ENCODE measurements at regions not wholly inside any gene's neighbourhood (a gene's known extent, or its start where the extent isn't known, plus 50 kb on each side); places are given as distances from the start of the nearest gene placed in this dataset.
A peak's percentile ranks its signal among the peaks of the same experiment; 100 is the strongest.

DNA sequence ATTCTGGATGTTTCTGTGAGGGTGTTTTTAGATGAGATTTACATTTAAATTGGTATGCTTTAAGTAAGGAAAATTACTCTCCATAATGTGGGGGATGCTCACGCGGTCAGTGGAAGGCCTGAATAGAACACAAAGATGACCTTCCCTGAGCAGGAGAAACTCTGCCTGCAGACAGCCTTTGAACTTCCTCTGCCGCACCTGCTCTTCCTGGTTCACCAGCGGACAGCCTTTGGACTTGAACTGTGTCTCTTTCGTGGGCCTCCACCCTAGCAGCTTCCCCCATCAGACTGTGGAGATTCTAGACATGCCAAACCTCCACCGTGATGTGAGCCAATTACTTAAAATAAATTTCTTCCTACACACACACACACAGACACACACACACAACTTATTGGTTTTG, 210.7 kb downstream of the EFCAB11 start:
- DNase-seq: no peak

- DNase-seq: no peak
These were observed 214.3 kb downstream of the EFCAB11 start for GRCh38 chr14:89740241-89740640.

DNA sequence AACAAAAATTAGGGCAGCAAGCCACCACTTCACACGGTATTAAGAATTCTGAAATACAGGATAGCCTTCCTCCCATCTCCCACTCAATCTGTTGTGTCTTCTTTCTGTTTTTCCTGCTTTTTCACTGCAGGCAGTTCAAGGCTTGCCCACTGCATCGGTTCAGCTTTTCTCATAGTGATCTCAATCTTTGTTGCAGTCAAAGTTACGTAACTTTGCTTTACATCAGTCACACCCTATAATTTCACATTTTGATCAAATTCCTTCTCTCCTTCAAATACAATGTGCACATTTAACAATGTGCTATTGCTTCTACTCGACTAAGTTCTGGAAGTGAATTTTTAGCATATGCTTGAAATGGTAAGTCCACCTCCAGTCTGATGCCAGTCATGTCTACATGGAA, 217.6 kb downstream of the EFCAB11 start:
- no peak for DNase-seq

DNA sequence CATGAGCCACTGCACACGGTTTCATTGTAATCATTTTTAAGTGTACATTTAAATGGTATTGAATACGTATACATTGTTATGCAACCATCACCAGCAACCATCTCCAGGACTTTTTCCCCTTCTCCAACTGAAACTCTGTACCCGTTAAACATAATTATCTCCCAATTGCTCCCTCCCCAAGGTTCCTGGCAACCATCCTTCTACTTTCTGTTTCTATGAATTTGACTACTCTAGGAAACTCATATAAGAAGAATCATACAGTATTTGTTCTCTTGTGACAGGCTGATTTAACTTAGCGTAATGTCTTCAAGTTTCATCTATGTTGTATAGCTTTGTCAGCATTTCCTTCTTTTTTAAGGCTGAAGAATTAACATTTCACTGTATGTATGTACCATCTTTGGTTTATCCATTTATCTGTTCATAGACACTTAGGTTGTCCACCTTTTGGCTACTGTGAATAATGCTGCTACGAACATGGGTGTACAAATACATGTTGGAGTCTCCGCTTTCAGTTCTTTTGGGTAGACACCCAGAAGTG, 223.1 kb downstream of the EFCAB11 start:
- DNase-seq: no peak

DNA sequence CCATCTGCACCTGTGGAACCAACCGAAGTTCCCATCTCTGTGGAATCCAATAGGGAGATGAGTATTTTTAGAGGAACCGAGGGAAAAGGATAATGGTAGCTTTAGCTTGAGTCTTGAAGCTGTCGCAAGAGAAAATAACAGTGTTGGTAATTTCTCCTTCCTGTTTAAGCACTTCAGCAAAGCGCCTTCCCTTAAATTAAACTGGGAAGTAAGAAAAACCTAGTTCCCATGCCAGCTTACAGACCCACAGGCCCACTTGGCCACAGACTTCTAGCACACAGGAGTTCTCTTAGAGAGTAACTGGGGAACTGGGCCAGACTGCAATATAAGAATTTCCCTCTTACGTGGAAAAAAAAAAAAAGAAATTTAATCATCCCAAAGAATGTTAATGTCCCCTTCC, 223.8 kb downstream of the EFCAB11 start:
- no peak for DNase-seq

DNA sequence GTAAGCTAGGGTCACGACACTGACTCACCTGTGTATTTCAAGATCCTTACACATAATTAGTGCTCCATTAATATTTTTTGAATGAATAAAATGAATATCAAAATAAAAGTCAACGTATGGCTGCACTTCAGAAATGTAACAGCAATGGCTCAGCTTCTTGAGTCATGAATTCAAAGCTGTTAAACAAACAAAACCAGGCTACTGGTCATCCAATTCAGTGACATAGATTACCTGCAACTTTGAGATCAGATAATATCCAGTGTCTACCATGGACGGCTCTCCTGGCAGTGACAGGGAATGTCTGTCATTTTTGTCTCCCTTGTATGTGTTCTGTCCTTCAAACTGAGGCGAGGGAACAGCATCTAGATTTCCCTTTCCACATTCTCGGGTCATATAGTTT, 225.6 kb downstream of the EFCAB11 start:
- DNase-seq: no peak

- DNase-seq: peak; percentile 55
These were observed 228.3 kb downstream of the EFCAB11 start for GRCh38 chr14:89726226-89726625.

DNA sequence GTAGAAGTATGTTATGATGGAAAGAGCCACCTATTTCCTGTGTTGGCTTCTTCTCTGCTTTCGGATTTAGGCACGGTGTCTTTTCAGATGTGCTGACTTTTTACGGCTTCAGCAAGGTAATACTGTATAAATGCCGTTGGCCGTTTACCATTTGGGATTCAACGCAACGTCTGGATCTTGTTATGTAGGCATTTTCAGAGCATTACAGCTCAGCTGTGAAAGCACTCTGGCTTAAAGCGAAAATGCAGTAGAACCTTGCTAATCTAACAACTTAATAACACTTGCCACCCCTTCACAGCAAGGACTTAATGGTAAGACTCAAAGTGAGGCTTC, 229.9 kb downstream of the EFCAB11 start:
- DNase-seq: no peak

DNA sequence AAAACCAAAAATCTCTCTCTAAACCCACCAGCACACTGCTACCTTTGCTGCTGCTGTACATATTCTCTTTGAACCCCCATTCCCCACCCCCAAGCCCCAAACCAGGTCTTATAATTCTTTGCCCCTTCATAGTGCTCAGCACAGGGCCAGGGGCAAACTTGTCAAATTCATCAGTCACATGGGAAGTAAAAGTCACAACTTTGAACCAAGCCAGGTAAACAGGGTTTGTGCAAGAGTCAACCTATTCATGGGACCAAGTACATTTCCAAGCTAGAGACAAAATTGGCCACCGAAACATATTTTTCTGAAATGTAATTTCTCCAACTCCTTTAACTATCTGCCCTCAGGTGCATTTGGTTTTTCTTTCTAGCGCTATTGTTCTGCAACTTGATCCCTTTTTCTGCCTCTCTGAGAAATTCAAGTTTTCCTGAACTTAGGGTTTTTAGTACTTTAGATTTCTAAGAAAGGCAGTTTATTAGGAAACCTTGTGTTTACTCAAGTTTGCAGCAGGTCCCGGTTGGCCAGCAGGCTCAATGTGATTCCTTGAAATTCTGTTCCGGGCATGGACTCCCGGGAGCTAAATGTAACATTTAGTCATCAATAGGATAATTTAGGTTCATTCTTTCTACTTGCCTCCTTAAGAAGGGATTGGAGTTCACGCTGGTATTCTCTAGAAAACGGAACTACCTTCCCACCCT, 230.5 kb downstream of the EFCAB11 start:
- no peak for DNase-seq

- no peak for DNase-seq
These were observed 232.6 kb downstream of the EFCAB11 start for GRCh38 chr14:89721956-89722355.

- DNase-seq: peak; percentile 71
These were observed 233.5 kb downstream of the EFCAB11 start for GRCh38 chr14:89720741-89721729.

DNA sequence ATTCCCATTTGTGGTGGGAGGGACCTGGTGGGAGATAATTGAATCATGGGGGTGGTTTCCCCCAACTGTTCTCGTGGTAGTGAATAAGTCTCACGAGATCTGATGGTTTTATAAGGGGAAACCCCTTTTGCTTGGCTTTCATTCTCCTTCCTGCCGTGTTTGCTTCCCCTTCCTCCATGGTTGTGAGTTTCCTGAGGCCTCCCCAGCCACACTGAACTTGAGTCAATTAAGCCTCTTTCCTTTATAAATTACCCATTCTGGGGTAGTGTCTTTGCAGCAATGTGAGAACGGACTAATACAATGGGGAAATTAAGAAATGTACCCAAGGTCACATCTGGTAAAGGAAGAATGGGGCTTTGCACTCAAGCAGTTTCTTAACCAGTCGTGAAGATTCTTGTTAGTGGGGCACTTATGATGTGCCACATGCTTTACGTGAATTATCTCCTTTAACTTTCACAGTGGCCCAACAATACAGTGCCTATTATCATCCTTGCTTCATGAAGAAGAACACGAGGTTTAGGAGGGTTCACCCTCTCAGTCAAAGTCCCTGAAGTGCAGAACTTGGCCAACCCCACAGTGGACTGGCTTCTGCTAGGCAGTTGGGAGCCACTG, 234.3 kb downstream of the EFCAB11 start:
- DNase-seq: no peak

GRCh38 chr14:89719366-89720075, 235.0 kb downstream of the EFCAB11 start:
- DNase-seq: no peak

- no peak for DNase-seq
These were observed 245.4 kb downstream of the EFCAB11 start for GRCh38 chr14:89708982-89709625.

DNA sequence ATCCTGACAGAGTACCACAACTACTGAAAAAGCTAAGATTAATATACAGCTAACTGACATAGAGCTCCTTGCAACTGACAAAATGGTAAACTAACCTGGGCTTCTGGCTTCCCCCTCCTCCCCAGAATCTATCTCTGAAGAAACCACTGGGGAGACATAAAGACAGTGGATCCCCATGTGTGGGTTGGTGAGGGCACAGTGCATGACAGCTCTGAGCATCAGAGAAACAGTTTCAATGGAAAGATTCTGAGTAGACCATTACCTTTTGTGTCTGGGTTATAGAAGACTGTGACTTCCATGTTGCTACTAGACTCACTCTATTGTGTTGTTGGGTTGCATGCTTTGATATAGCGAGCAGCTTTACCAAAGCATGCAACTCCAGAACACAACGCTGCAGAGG, 247.4 kb downstream of the EFCAB11 start:
- peak; percentile 25 for DNase-seq

GRCh38 chr14:89702876-89703200, 251.7 kb downstream of the EFCAB11 start:
- DNase-seq: peak; percentile 26

DNA sequence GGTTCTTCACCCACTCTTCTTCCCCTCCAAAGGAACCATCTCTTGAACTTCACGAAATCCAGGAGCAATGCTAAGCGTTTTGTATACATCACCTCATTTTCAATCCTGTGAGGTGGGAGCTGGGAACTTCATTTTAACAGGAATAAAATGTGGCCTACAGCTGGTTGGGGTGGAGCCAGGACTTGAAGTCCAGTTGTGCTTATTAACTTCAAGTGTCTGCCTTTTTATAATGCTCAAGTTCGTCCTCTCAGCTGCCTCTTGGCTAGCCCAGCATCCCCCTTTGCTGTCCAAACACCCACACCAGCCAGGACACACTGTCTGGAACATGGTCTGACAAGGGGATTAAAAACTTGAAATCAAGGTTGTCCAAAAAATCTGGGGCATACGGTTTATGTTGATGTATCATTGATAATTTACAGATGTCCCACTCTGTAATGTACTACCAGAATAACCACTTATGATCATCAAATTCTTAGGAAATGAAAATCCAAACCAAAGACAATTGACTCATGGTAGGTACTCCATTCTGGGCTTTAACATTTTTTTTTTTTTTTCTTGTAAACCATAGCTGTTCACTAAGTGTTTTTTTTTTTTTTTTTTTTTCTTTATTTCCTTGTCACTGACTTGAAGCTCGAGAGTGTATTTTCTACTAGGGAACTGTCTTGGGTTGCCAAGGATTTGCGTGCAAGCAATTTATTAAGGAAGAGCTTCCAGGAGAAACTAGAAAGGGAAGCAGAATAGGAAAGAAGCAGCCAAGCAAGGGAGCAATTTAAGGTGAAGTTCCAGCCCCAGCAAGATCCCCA, 252.3 kb downstream of the EFCAB11 start:
- DNase-seq: peak; percentile 38

DNA sequence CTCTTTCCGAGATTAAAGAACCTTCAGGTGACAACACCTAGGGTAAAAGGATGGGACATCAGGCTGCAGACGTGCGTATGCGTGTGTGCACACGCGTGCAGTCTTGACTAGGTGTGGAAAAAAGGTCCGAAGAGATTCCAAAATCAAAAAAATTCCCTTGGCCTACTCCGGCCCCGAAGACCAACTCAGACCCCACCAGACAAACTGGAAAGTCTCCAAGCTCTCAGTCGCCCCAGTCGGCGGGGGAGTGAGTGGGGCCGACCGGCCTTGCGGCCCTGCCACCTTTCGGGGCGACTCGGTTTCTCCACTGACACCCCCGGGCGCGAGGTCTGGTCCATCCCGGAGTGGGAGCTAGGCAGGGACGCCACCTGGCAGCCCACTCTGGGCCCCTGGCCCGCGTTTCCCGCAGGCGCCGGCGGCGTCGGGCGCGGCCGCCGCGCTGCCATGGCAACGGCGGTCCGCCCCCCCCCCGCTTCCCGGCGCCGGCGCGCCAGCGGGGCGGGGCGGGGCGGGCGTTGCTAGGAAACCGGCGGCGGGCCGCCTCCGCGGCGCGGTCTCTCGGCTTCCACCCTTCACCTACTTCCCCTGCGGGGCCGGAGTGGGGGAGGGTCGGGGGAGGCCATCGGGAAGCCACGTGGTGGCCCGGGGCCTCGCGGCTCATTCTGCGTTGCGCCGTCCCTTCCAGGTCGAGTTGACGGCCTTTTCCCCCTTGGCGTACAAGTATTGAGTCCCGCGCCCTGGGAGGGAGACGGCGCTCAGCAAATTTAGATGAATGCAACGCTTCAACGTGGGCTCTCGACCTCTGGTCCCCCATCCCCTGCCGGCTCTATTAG, 253.1 kb downstream of the EFCAB11 start:
- peak; percentile 92 for DNase-seq

DNA sequence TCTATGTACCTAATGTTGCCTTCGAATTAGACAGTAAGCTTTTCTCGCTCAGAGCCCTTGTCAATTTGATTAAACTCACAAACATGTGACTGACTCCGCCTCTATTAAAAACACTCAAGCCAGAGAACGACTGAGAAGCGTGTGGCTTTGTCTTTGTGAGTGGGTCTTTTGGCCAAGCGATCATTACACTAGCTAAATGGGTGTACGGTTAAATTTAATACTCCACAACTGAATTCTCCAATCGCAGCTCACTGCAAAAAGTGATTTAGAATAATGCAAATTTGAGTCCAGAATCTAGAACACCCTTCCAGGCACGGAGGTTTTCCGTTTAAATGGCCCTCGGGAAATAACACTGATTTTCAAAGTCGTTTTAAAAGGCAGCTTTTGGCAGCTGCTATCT, 253.7 kb downstream of the EFCAB11 start:
- no peak for DNase-seq

GRCh38 chr14:89699071-89699470, 255.5 kb downstream of the EFCAB11 start:
- DNase-seq: no peak

All from stimulated activated CD8-positive, alpha-beta memory T cell treated with anti-CD3 and anti-CD28 coated beads, Interleukin-4, amount 100 ng/mL, for 48 hours (primary cell).